NB4 (cell line): ENCODE measurements at regions not wholly inside any gene's neighbourhood (a gene's known extent, or its start where the extent isn't known, plus 50 kb on each side); places are given as distances from the start of the nearest gene placed in this dataset.

ENCODE experiments used
- MYC ChIP-seq: IDR thresholded peaks from 2 replicates; pipeline ENCODE4 v1.6.1; 2011; ENCODE audit warnings: low read depth, low read length
- POLR2A ChIP-seq: IDR thresholded peaks from 2 replicates; pipeline ENCODE4 v1.6.1; 2011; ENCODE audit warnings: mild to moderate bottlenecking; ENCODE audit not compliant: insufficient read length; ENCODE audit errors: extremely low read depth
- TF ChIP-seq, protein P1 (sequence below): IDR thresholded peaks from one replicate; pipeline ENCODE4 v1.5.1; 2012; ENCODE audit warnings: low read depth, low read length
- TF ChIP-seq, protein P2 (sequence below): IDR thresholded peaks from 2 replicates; pipeline ENCODE4 v1.6.1; 2011; ENCODE audit warnings: low read depth, low read length

GRCh38 chr11:43012606-43013005 is 299.2 kb upstream of the API5 start:
- TF ChIP-seq, protein P1, sequence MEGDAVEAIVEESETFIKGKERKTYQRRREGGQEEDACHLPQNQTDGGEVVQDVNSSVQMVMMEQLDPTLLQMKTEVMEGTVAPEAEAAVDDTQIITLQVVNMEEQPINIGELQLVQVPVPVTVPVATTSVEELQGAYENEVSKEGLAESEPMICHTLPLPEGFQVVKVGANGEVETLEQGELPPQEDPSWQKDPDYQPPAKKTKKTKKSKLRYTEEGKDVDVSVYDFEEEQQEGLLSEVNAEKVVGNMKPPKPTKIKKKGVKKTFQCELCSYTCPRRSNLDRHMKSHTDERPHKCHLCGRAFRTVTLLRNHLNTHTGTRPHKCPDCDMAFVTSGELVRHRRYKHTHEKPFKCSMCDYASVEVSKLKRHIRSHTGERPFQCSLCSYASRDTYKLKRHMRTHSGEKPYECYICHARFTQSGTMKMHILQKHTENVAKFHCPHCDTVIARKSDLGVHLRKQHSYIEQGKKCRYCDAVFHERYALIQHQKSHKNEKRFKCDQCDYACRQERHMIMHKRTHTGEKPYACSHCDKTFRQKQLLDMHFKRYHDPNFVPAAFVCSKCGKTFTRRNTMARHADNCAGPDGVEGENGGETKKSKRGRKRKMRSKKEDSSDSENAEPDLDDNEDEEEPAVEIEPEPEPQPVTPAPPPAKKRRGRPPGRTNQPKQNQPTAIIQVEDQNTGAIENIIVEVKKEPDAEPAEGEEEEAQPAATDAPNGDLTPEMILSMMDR, result no peak
- no peak for TF ChIP-seq POLR2A
- TF ChIP-seq, protein P2, sequence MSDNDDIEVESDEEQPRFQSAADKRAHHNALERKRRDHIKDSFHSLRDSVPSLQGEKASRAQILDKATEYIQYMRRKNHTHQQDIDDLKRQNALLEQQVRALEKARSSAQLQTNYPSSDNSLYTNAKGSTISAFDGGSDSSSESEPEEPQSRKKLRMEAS, result no peak
- TF ChIP-seq MYC, result no peak
